AG04450 (cell line): ENCODE measurements at regions not wholly inside any gene's neighbourhood (a gene's known extent, or its start where the extent isn't known, plus 50 kb on each side); places are given as distances from the start of the nearest gene placed in this dataset.

Experiments
- CTCF ChIA-PET: fragments of 300-600, 350-600 bp; formaldehyde crosslinking; extraction: SDS; loops from one replicate; lab custom pipeline; 2022; ENCODE audit warnings: antibody characterized with exemption, inconsistent platforms; lab: Charles Lee
- POLR2A ChIA-PET: fragments of 350-600 bp; formaldehyde crosslinking; extraction: SDS; loops from one replicate; lab custom pipeline; 2021; ENCODE audit warnings: antibody characterized with exemption, inconsistent platforms; lab: Yijun Ruan, JAX
- DNase-seq: peaks from one replicate; pipeline ENCODE4 v3.0.0-alpha.2; 2011; ENCODE audit warnings: low read depth, low spot score
- H3K27ac ChIP-seq: one replicate; pipeline ENCODE4 v1.5.1; 2012; ENCODE audit warnings: low read depth, low read length, control low read depth
- H3K27me3 ChIP-seq: one replicate; pipeline ENCODE4 v1.6.0; 2012; ENCODE audit warnings: low read length; ENCODE audit not compliant: control insufficient read depth, insufficient read depth
- H3K4me3 ChIP-seq: 2 replicates; pipeline ENCODE4 v1.5.1; 2011; ENCODE audit warnings: mild to moderate bottlenecking, low read depth, low read length, control low read depth
- H3K9me3 ChIP-seq: 2 replicates; pipeline ENCODE4 v1.5.1; 2012; ENCODE audit warnings: low read length; ENCODE audit not compliant: control insufficient read depth, insufficient read depth
- TF ChIP-seq, protein P1 (sequence below): IDR thresholded peaks from 2 replicates; pipeline ENCODE4 v1.5.1; 2011; ENCODE audit warnings: low read depth, low read length, control low read depth, inconsistent platforms

DNA sequence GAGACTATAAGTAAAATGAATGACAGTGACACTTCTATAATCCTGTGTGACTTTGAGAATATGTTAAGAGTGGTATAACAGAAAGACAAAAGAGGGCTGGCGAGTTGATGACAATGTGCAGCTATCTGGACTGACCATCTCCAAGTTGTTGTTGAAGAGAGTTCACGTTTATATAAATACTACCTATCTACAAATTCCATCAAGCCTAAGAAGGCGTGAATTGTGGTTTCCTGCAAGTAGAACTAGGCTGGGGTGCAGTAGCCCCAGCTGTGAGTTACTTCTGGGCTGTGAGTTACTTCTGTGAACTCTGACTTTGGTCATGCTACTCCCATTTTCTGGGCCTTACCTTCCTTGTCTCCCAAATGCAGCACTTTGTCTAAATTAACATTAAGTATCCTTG, 561.0 kb downstream of the TBC1D4 start:
- no peak for DNase-seq
- H3K9me3 ChIP-seq = no peaks in the 10 kb centered on the region
- CTCF ChIA-PET = no interaction called here
- no peaks in the 10 kb centered on the region for H3K27me3 ChIP-seq
- H3K27ac ChIP-seq = no peak overlapping the region
- TF ChIP-seq, protein P1, sequence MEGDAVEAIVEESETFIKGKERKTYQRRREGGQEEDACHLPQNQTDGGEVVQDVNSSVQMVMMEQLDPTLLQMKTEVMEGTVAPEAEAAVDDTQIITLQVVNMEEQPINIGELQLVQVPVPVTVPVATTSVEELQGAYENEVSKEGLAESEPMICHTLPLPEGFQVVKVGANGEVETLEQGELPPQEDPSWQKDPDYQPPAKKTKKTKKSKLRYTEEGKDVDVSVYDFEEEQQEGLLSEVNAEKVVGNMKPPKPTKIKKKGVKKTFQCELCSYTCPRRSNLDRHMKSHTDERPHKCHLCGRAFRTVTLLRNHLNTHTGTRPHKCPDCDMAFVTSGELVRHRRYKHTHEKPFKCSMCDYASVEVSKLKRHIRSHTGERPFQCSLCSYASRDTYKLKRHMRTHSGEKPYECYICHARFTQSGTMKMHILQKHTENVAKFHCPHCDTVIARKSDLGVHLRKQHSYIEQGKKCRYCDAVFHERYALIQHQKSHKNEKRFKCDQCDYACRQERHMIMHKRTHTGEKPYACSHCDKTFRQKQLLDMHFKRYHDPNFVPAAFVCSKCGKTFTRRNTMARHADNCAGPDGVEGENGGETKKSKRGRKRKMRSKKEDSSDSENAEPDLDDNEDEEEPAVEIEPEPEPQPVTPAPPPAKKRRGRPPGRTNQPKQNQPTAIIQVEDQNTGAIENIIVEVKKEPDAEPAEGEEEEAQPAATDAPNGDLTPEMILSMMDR = no peak
- POLR2A ChIA-PET = no interaction called here
- H3K4me3 ChIP-seq = no peak overlapping the region

DNA sequence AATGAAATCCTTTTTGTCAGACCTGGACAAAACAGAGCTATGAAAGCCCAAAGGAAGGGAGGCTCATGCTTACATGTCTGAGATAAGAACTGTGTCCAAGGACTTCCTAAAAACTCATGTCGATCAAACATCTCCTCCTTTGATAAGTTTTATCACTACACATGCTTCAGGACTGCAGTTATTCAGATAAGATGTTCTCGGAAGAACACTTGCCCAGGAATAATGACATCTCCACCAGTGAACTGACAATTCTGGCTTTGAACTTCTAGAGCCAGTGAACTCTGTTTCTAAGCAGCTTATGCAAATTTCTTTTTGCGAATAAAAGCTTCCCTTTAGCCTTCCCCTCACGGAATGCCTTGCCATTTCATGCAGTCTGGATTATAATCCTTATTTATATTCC, 561.6 kb downstream of the TBC1D4 start:
- no peaks in the 10 kb centered on the region for H3K27me3 ChIP-seq
- H3K9me3 ChIP-seq = no peaks in the 10 kb centered on the region
- TF ChIP-seq, protein P1 = no peak
- ChIA-PET CTCF (interaction anchor here (0.6 kb wide), 1 partner anchor 134 kb away, joined by 3 read pairs; no protein-coding TSS in a partner anchor), POLR2A (no interaction called here)
- no peak for DNase-seq
- no peak overlapping the region for H3K4me3 ChIP-seq
- H3K27ac ChIP-seq = no peak overlapping the region

DNA sequence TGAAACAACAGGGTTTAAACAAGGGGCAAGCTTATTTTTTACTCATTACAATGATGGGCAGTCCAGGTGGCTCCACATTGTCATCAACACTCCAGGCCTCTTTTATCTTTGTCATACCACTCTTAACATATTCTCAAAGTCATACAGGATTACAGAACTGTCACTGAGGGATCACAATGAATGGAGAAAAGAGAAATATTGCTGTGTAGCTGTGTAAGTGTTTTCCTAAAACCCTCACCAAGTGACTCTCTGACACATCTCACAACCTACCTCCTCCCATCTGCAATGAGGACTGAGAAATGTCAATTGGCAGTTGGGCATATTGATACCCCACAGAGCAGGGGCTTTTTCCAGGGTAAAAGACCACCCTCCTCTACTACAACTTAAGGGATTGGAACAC, 562.1 kb downstream of the TBC1D4 start:
- TF ChIP-seq, protein P1 = no peak
- Histone ChIP-seq H3K9me3 (no peaks in the 10 kb centered on the region), H3K27ac (no peak overlapping the region), H3K27me3 (no peaks in the 10 kb centered on the region), H3K4me3 (no peak overlapping the region)
- CTCF ChIA-PET = interaction anchor here (0.6 kb wide), 3 partner anchors 135 to 562 kb away, joined by 3 to 5 read pairs (median 3); partner anchors contain the start of gene TBC1D4
- no peak for DNase-seq
- POLR2A ChIA-PET = no interaction called here

DNA sequence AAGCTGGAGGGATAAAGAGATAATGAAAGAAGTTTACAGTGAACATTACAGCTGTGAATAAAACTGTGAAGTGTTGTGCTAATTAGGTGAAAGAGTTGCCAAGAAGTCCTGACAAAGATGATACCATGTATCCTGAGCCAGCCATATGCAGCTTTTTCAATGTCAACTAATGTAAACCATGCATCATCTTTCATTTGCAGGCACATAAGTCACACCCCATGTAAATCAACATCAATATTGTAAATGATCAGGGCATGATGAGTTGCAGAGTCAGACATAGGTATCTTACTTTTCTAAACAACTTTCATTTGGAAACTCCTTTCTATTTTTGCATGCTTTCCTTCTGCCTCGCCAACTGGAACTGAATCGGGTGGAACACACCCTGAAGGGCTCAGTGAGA, 569.1 kb downstream of the TBC1D4 start:
- TF ChIP-seq, protein P1 = no peak
- ChIA-PET CTCF (no interaction called here), POLR2A (no interaction called here)
- no peak for DNase-seq
- Histone ChIP-seq H3K27ac (no peak overlapping the region), H3K4me3 (no peak overlapping the region), H3K27me3 (no peaks in the 10 kb centered on the region), H3K9me3 (no peaks in the 10 kb centered on the region)

DNA sequence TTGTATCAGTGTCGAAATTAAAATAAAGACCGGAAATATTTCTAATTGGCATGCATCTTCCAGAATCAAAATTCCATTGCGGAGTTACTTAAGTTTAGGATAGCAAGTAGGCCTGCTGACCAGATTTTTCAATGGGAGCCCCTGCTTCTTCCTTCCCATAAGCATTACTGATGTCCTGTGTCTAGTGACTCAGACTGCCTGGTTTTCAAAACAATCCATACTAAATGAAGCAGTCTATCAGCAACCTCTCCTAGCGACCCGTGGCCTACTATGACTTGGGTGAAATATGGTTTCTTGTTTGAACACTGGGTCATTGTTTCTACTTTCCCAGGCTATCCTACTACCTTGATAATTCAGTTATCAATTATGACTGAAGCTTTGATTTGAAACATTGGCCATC, 571.6 kb downstream of the TBC1D4 start:
- ChIA-PET CTCF (no interaction called here), POLR2A (no interaction called here)
- Histone ChIP-seq H3K27ac (no peak overlapping the region), H3K4me3 (no peak overlapping the region), H3K9me3 (no peaks in the 10 kb centered on the region), H3K27me3 (no peaks in the 10 kb centered on the region)
- TF ChIP-seq, protein P1 = no peak
- no peak for DNase-seq
